Uterus (tissue), 2 donors: ENCODE measurements at regions not wholly inside any gene's neighbourhood (a gene's known extent, or its start where the extent isn't known, plus 50 kb on each side); places are given as distances from the start of the nearest gene placed in this dataset.

Experiments
- CTCF ChIP-seq, 4 experiments: fragments of 200-600 bp in 2 of 4; fragments of 450-650 bp in 2 of 4; sonication (generic) in 2 of 4; IDR thresholded peaks; one replicate each; pipeline ENCODE4 v1.5.1; 2016 to 2019; ENCODE audit warnings: antibody characterized with exemption in 4 of 4, mild to moderate bottlenecking in 2 of 4, moderate library complexity in 1 of 4
- POLR2A ChIP-seq, 2 donors: fragments of 450-650 bp; IDR thresholded peaks; one replicate each; pipeline ENCODE4 v1.6.1; 2016; ENCODE audit warnings: antibody characterized with exemption in 2 of 2, mild to moderate bottlenecking in 1 of 2, moderate library complexity in 1 of 2

GRCh38 chr15:98506172-98506571 is 142.2 kb upstream of the IGF1R start:
- TF ChIP-seq CTCF (IDR thresholded peaks at IDR 0.05): no peak
- TF ChIP-seq POLR2A (IDR thresholded peaks at IDR 0.05): no peak
